DMS114 treated with DMSO at 0.1 percent for 48 hours (cell line): ENCODE measurements at regions not wholly inside any gene's neighbourhood (a gene's known extent, or its start where the extent isn't known, plus 50 kb on each side); places are given as distances from the start of the nearest gene placed in this dataset.

Experiments
- DNase-seq: peaks from one replicate; lab custom pipeline; 2025; ENCODE audit not compliant: unreplicated experiment; lab: John Stamatoyannopoulos, UW

- DNase-seq = no peak
These were observed 533.1 kb upstream of the CDH4 start for GRCh38 chr20:60718743-60719480.

- no peak for DNase-seq
These were observed 526.7 kb upstream of the CDH4 start for GRCh38 chr20:60725311-60725906.

- DNase-seq = no peak
These were observed 524.6 kb upstream of the CDH4 start for GRCh38 chr20:60727425-60727824.

GRCh38 chr20:60728705-60729104, 523.4 kb upstream of the CDH4 start:
- DNase-seq = no peak

- no peak for DNase-seq
These were observed 522.7 kb upstream of the CDH4 start for GRCh38 chr20:60729135-60729900.

- DNase-seq = no peak
These were observed 519.7 kb upstream of the CDH4 start for GRCh38 chr20:60732322-60732721.

GRCh38 chr20:60748086-60748485, 504.0 kb upstream of the CDH4 start:
- no peak for DNase-seq

- no peak for DNase-seq
These were observed 502.1 kb upstream of the CDH4 start for GRCh38 chr20:60749804-60750602.

- no peak for DNase-seq
These were observed 501.2 kb upstream of the CDH4 start for GRCh38 chr20:60750909-60751308.

- DNase-seq = no peak
These were observed 500.2 kb upstream of the CDH4 start for GRCh38 chr20:60751826-60752225.

- no peak for DNase-seq
These were observed 499.2 kb upstream of the CDH4 start for GRCh38 chr20:60752741-60753420.

GRCh38 chr20:60754856-60755255, 497.2 kb upstream of the CDH4 start:
- DNase-seq = no peak

- DNase-seq = no peak
These were observed 492.4 kb upstream of the CDH4 start for GRCh38 chr20:60759651-60760050.

GRCh38 chr20:60760256-60761000, 491.6 kb upstream of the CDH4 start:
- DNase-seq = no peak

GRCh38 chr20:60761056-60761455, 491.0 kb upstream of the CDH4 start:
- DNase-seq = no peak

- DNase-seq = no peak
These were observed 489.7 kb upstream of the CDH4 start for GRCh38 chr20:60762386-60762785.

GRCh38 chr20:60764328-60764727, 487.7 kb upstream of the CDH4 start:
- no peak for DNase-seq

- DNase-seq = no peak
These were observed 487.3 kb upstream of the CDH4 start for GRCh38 chr20:60764771-60765170.

- DNase-seq = no peak
These were observed 486.1 kb upstream of the CDH4 start for GRCh38 chr20:60765821-60766403.

GRCh38 chr20:60768216-60768615, 483.8 kb upstream of the CDH4 start:
- DNase-seq = no peak
